DOHH2 (cell line): ENCODE measurements at regions not wholly inside any gene's neighbourhood (a gene's known extent, or its start where the extent isn't known, plus 50 kb on each side); places are given as distances from the start of the nearest gene placed in this dataset.

Experiments used
- H3F3A ChIP-seq: fragments of 200-600 bp; sonication (generic), shearing (Covaris generic); 2 replicates; pipeline ENCODE4 v1.6.0; 2016; ENCODE audit warnings: antibody characterized with exemption, mild to moderate bottlenecking; ENCODE audit not compliant: control insufficient read depth, insufficient read depth
- H3K27ac ChIP-seq: fragments of 200-600 bp; sonication (generic); 2 replicates; pipeline ENCODE4 v1.5.1; 2014; ENCODE audit warnings: low read depth, mild to moderate bottlenecking, low read length, moderate library complexity
- H3K27me3 ChIP-seq: fragments of 200-600 bp; sonication (generic); 2 replicates; pipeline ENCODE4 v1.6.1; 2014; ENCODE audit warnings: mild to moderate bottlenecking, low read length, mixed read lengths; ENCODE audit not compliant: control insufficient read depth
- H3K36me3 ChIP-seq: fragments of 200-600 bp; sonication (generic); 2 replicates; pipeline ENCODE4 v1.6.1; 2014; ENCODE audit warnings: mild to moderate bottlenecking, low read length, moderate library complexity, mixed read lengths; ENCODE audit not compliant: control insufficient read depth
- H3K4me1 ChIP-seq: fragments of 200-600 bp; sonication (generic); 2 replicates; pipeline ENCODE4 v1.6.1; 2014; ENCODE audit warnings: mild to moderate bottlenecking, low read length, mixed read lengths; ENCODE audit not compliant: control insufficient read depth
- H3K4me2 ChIP-seq: fragments of 200-600 bp; sonication (generic); 2 replicates; pipeline ENCODE4 v1.6.0; 2014; ENCODE audit warnings: mild to moderate bottlenecking, low read length, moderate library complexity
- H3K4me3 ChIP-seq: fragments of 200-600 bp; sonication (generic); 2 replicates; pipeline ENCODE4 v1.5.1; 2014; ENCODE audit warnings: mild to moderate bottlenecking, low read length, mixed read lengths
- H3K79me2 ChIP-seq: fragments of 200-600 bp; sonication (generic); 2 replicates; pipeline ENCODE4 v1.6.1; 2014; ENCODE audit warnings: mild to moderate bottlenecking, low read length, mixed read lengths; ENCODE audit not compliant: control insufficient read depth
- H3K9me2 ChIP-seq: fragments of 200-600 bp; sonication (generic); replicated peaks from 2 replicates; pipeline ENCODE4 v1.6.1; 2014; ENCODE audit warnings: mild to moderate bottlenecking, low read length, mixed read lengths; ENCODE audit not compliant: control insufficient read depth
- H3K9me3 ChIP-seq: fragments of 200-600 bp; sonication (generic); 2 replicates; pipeline ENCODE4 v1.6.1; 2014; ENCODE audit warnings: antibody characterized with exemption, low read length, mixed read lengths; ENCODE audit not compliant: control insufficient read depth, insufficient read depth
- H4K20me1 ChIP-seq: fragments of 200-600 bp; sonication (generic); 2 replicates; pipeline ENCODE4 v1.6.0; 2014; ENCODE audit warnings: low read depth, mild to moderate bottlenecking, antibody characterized with exemption, low read length, moderate library complexity; ENCODE audit not compliant: control insufficient read depth, insufficient read depth
- CTCF ChIP-seq: fragments of 200-600 bp; sonication (generic); IDR thresholded peaks from one replicate; pipeline ENCODE4 v1.5.1; 2014; ENCODE audit warnings: antibody characterized with exemption, mild to moderate bottlenecking, low read depth, low read length; ENCODE audit not compliant: poor library complexity, severe bottlenecking
- EZH2phosphoT487 ChIP-seq: fragments of 200-600 bp; sonication (generic); IDR thresholded peaks from 2 replicates; pipeline ENCODE4 v1.6.1; 2017; ENCODE audit warnings: borderline replicate concordance, mild to moderate bottlenecking, antibody characterized with exemption, low read length, moderate library complexity, mixed read lengths

GRCh38 chr7:114784746-114785145, 137.1 kb upstream of the MDFIC start:
- Histone ChIP-seq H3K79me2 (no peaks in the 10 kb centered on the region), H3K4me3 (no peak overlapping the region), H3K4me2 (no peak overlapping the region), H3K9me2 (no peaks in the 10 kb centered on the region), H4K20me1 (no peaks in the 10 kb centered on the region), H3K4me1 (no peaks in the 10 kb centered on the region), H3K27me3 (no peaks in the 10 kb centered on the region), H3K9me3 (no peaks in the 10 kb centered on the region), H3K27ac (no peak overlapping the region), H3F3A (no peaks in the 10 kb centered on the region), H3K36me3 (no peaks in the 10 kb centered on the region)
- TF ChIP-seq CTCF: no peak
- TF ChIP-seq EZH2phosphoT487: no peak

- Histone ChIP-seq H3K4me2 (no peak overlapping the region), H3K4me1 (no peaks in the 10 kb centered on the region), H3K79me2 (no peaks in the 10 kb centered on the region), H3K27me3 (no peaks in the 10 kb centered on the region), H3K4me3 (no peak overlapping the region), H3F3A (no peaks in the 10 kb centered on the region), H3K36me3 (no peaks in the 10 kb centered on the region), H3K27ac (no peak overlapping the region), H3K9me2 (no peaks in the 10 kb centered on the region), H4K20me1 (no peaks in the 10 kb centered on the region), H3K9me3 (no peaks in the 10 kb centered on the region)
- no peak for TF ChIP-seq CTCF
- no peak for TF ChIP-seq EZH2phosphoT487
Observed at GRCh38 chr7:114785496-114785895, 136.4 kb upstream of the MDFIC start.

GRCh38 chr7:114786455-114786854, 135.4 kb upstream of the MDFIC start:
- no peaks in the 10 kb centered on the region for H3F3A ChIP-seq
- no peaks in the 10 kb centered on the region for H3K9me3 ChIP-seq
- H4K20me1 ChIP-seq: no peaks in the 10 kb centered on the region
- H3K27me3 ChIP-seq: no peaks in the 10 kb centered on the region
- H3K36me3 ChIP-seq: no peaks in the 10 kb centered on the region
- no peak overlapping the region for H3K27ac ChIP-seq
- TF ChIP-seq EZH2phosphoT487: no peak
- TF ChIP-seq CTCF: no peak
- no peaks in the 10 kb centered on the region for H3K79me2 ChIP-seq
- no peaks in the 10 kb centered on the region for H3K4me1 ChIP-seq
- no peak overlapping the region for H3K4me2 ChIP-seq
- no peak overlapping the region for H3K4me3 ChIP-seq
- no peaks in the 10 kb centered on the region for H3K9me2 ChIP-seq

GRCh38 chr7:114787556-114787955, 134.3 kb upstream of the MDFIC start:
- Histone ChIP-seq H3K79me2 (no peaks in the 10 kb centered on the region), H3K9me3 (no peaks in the 10 kb centered on the region), H3K4me1 (no peaks in the 10 kb centered on the region), H3F3A (no peaks in the 10 kb centered on the region), H4K20me1 (no peaks in the 10 kb centered on the region), H3K4me3 (no peak overlapping the region), H3K9me2 (no peaks in the 10 kb centered on the region), H3K4me2 (no peak overlapping the region), H3K36me3 (no peaks in the 10 kb centered on the region), H3K27me3 (no peaks in the 10 kb centered on the region), H3K27ac (no peak overlapping the region)
- no peak for TF ChIP-seq EZH2phosphoT487
- no peak for TF ChIP-seq CTCF
